ENCODE measurements at regions not wholly inside any gene's neighbourhood (a gene's known extent, or its start where the extent isn't known, plus 50 kb on each side); places are given as distances from the start of the nearest gene placed in this dataset.

GRCh38 chr12:91913651-91914050, 232.0 kb downstream of the BTG1 start:
- no peak for DNase-seq

GRCh38 chr12:91913124-91913523, 232.5 kb downstream of the BTG1 start:
- DNase-seq: no peak

GRCh38 chr12:91912178-91912577, 233.5 kb downstream of the BTG1 start:
- no peak for DNase-seq

DNA sequence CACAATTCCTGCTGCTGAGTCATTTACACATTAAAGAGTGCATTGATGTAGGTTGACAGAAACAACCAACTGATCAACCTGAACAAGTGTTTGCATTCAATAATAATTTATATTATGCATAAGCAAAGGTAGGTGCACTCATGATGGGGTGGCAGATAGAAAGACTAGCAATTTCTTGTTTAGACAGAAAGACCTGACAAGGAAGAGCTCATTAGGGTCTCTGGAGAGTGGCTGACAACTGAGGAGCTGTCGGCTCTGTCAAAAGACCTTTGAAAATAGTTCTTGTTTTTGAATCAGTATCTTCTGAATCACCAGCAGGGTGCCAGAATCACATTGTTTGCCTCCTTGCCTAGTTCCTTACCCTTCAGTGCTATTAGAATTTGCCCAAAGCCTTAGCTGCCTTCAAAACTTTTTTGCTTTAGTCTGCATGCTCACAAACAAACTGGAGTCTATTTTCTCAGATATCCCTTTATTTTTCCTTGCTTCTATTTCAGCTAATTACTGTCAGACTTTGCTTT, 234.7 kb downstream of the BTG1 start:
- DNase-seq: no peak

- no peak for DNase-seq
Observed at GRCh38 chr12:91902860-91903683, 242.6 kb downstream of the BTG1 start.

GRCh38 chr12:91901381-91902074, 244.1 kb downstream of the BTG1 start:
- DNase-seq: no peak

DNA sequence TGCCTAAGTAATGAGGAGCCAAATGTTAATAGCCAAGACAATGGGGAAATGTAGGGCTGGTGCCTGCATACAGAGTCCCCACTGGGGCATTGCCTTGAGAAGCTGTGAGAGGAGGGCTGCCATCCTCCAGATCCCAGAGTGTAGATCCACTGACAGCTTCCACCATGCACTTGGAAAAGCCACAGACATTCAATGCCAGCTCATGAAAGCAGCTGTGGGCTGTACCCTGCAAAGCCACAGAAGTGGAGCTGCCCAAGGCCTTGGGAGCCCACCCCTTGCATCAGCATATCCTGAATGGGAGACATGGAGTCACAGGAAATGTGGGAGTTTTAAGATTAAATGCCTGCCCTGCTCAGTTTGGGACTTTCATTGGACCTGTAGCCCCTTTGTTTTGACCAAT, 244.7 kb downstream of the BTG1 start:
- no peak for DNase-seq

- DNase-seq: no peak
Observed at GRCh38 chr12:91899056-91899455, 246.6 kb downstream of the BTG1 start.

DNA sequence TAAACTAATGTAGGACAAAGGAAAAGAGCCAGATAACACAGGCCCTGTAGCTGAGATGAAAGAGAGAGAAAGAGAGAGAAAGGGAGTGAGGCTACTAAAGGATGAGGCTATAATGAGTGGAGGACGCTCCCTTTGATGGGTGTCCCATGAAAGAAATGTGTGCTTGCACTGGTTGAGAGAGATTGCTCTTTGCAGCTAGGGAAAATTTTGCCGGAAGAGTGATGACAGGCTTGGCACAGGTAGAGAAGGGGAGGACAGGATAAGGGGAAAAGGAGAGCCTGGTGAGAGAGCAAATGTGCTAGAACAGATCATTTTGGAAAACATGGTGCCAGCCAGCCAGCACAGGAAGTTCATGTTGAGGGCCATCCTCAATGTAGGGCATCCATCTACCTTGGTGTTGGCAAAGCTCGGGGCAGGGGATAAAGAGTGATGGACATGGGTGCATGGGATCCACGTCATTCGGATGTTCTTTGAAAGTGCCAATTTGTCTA, 248.6 kb downstream of the BTG1 start:
- DNase-seq: no peak

- DNase-seq: no peak
Observed at GRCh38 chr12:91896286-91897024, 249.2 kb downstream of the BTG1 start.

DNA sequence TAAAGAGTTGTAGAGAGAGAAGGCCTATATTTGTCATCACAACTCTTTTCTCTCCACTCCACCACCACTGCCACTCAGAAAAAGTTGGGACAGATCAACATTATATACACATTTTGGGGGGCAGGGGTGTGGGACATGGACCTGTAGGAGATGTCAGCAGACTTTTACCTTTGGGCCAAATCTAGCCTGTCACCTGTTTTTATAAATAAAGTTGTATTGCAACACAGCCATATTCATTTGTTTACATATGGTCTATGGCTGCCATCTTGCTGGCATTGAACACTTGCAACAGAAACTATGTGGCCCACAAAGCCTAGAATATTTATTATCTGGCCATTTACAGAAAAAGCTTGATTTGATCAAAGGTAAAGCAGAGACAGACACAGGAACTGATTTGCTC, 250.7 kb downstream of the BTG1 start:
- DNase-seq: no peak

GRCh38 chr12:91893476-91893875, 252.2 kb downstream of the BTG1 start:
- no peak for DNase-seq

- no peak for DNase-seq
Observed at GRCh38 chr12:91892081-91892855, 253.4 kb downstream of the BTG1 start.

GRCh38 chr12:91890742-91891141, 254.9 kb downstream of the BTG1 start:
- DNase-seq: no peak

- DNase-seq: no peak
Observed at GRCh38 chr12:91889910-91890309, 255.7 kb downstream of the BTG1 start.

- DNase-seq: no peak
Observed at GRCh38 chr12:91889059-91889458, 256.6 kb downstream of the BTG1 start.

- DNase-seq: no peak
Observed at GRCh38 chr12:91887957-91888356, 257.7 kb downstream of the BTG1 start.

DNA sequence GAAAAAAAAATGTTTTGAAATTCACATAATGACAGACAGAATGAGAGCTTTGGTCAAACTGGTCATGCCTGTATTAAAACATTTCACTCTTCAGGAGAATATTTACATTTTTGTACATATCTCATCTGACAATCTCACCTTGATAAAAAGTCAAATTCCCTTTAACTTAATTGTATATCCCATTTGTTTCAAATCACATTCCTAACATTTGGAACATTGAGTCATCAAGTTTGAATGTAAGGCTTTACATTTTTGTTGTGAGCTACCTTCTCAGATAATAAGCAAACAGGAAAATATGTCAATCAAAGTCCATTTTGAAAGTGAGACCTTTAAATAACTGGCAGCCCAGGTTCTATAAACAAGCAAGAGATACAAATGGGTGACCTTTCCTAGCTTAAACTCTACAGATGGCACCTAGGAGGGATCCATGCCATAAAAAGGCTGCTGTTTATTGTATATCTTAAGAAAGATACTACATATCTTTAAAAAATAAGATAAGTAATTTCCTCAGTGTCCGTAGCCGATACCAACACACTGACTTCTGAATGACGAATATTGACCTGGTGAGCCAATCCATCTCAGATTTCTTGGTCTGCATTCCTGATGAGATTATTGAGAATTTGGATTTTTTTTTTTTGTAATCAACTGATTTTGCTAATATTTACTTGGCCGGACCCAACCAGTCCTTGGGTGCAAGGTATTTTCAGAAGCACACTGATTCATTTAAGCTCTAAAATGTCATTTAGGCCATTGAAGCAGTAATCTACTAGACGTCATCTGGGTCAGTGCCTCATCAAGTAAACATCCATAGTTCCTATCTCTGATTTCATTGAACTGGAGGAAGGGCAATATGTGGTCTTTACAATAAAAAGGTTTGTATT, 259.6 kb downstream of the BTG1 start:
- DNase-seq: no peak

DNA sequence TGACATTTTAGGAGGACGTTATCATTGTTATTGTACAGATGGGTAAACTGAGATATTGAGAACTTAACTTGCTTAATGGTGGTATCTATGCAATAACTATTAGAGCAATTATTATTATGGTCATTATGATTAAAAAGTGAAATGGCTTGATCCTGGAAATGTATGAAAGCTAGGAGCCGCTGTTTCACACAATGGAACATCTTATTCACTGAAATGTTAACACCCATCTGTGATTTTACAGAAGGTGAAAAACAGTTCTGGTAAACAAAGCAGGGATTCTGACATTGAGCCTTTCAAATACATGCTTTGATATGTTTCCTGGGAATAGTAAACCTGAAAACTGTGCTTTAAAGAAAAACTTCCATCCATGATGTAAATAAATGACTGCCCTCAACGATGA, 261.4 kb downstream of the BTG1 start:
- no peak for DNase-seq

DNA sequence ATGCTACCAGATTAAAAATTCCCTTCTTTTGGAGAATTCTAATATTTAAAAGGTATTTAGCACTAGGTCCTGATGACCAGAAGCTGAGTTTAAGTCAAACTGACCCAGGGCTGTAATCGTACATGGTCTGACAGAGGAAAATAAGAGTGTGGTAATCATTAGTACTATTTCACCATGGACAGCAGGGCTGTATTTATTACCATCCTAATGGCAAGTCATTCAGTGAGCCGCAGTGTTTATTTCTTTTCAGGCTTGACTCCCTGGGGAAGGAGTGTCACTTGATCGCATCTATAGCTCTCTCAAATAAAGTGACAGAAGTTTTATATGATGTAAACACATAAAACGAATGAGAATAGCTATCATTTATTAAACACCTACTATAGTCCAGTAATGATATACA, 261.8 kb downstream of the BTG1 start:
- DNase-seq: no peak

DNA sequence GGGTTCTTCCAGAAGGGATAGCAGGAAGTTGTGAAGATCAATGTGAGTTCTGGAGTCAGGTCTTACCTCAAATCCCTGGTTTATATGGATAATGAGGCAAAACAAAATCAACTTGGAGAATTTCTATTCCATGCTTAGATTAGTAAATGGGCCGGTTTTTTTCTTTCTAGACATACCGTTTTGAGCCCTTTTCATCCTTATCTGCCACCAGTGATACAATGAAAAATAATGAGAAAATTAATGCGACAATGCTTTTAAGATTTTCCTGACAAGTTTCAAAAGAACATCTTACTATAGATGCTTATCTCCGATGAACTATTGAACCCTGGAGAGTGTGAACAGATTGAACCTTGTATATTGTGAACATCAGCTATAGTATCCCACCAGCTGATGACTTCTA, 262.7 kb downstream of the BTG1 start:
- DNase-seq: no peak

GRCh38 chr12:91880528-91880927, 265.1 kb downstream of the BTG1 start:
- DNase-seq: no peak
